Astrocyte (in vitro differentiated cells and primary cell): ENCODE measurements at regions not wholly inside any gene's neighbourhood (a gene's known extent, or its start where the extent isn't known, plus 50 kb on each side); places are given as distances from the start of the nearest gene placed in this dataset.

Experiments
- DNase-seq: peaks from one replicate; pipeline ENCODE4 v3.0.0-alpha.2; 2010; ENCODE audit warnings: low read depth
- FAIRE-seq: peaks from 2 replicates; lab custom pipeline; 2011; peaks lifted over from hg19 to GRCh38; lab: Jason Lieb, UNC
- H2AFZ ChIP-seq: 2 replicates; pipeline ENCODE4 v1.6.0; 2012; ENCODE audit warnings: low read depth, low read length, inconsistent platforms
- H3K27ac ChIP-seq: 2 replicates; pipeline ENCODE4 v1.5.1; 2011; ENCODE audit warnings: low read depth, low read length, inconsistent platforms
- H3K27me3 ChIP-seq: 2 replicates; pipeline ENCODE4 v1.6.0; 2011; ENCODE audit warnings: low read length, inconsistent platforms; ENCODE audit not compliant: insufficient read depth
- H3K36me3 ChIP-seq: 2 replicates; pipeline ENCODE4 v1.5.1; 2011; ENCODE audit warnings: low read length, inconsistent platforms; ENCODE audit not compliant: insufficient read depth
- H3K4me1 ChIP-seq: 2 replicates; pipeline ENCODE4 v1.5.1; 2011; ENCODE audit warnings: low read length, inconsistent platforms; ENCODE audit not compliant: insufficient read depth
- H3K4me2 ChIP-seq: 2 replicates; pipeline ENCODE4 v1.6.0; 2012; ENCODE audit warnings: low read length, inconsistent platforms
- H3K4me3 ChIP-seq: 2 replicates; pipeline ENCODE4 v1.5.1; 2011; ENCODE audit warnings: low read depth, mild to moderate bottlenecking, low read length, inconsistent platforms; ENCODE audit not compliant: insufficient read depth
- H3K79me2 ChIP-seq: 2 replicates; pipeline ENCODE4 v1.6.0; 2012; ENCODE audit warnings: mild to moderate bottlenecking, low read length, inconsistent platforms; ENCODE audit not compliant: insufficient read depth
- H3K9ac ChIP-seq: 2 replicates; pipeline ENCODE4 v1.6.0; 2012; ENCODE audit warnings: mild to moderate bottlenecking, low read length, inconsistent platforms
- H3K9me3 ChIP-seq: 2 replicates; pipeline ENCODE4 v1.5.1; 2012; ENCODE audit warnings: low read depth, mild to moderate bottlenecking, low read length, inconsistent platforms; ENCODE audit not compliant: insufficient read depth
- H4K20me1 ChIP-seq: 2 replicates; pipeline ENCODE4 v1.6.0; 2012; ENCODE audit warnings: low read length, inconsistent platforms; ENCODE audit not compliant: insufficient read depth
- H3K27ac Mint-ChIP-seq: one replicate; pipeline ENCODE4 v1.8.0; 2021; ENCODE audit warnings: mild to moderate bottlenecking, mixed read lengths; ENCODE audit not compliant: unreplicated experiment
- H3K27me3 Mint-ChIP-seq: one replicate; pipeline ENCODE4 v1.8.0; 2021; ENCODE audit warnings: low read depth, mixed read lengths; ENCODE audit not compliant: unreplicated experiment
- H3K36me3 Mint-ChIP-seq: one replicate; pipeline ENCODE4 v1.8.0; 2021; ENCODE audit warnings: low read depth, mixed read lengths; ENCODE audit not compliant: unreplicated experiment
- H3K4me1 Mint-ChIP-seq: one replicate; pipeline ENCODE4 v1.8.0; 2021; ENCODE audit warnings: low read depth, mixed read lengths; ENCODE audit not compliant: unreplicated experiment
- H3K4me3 Mint-ChIP-seq: one replicate; pipeline ENCODE4 v1.8.0; 2021; ENCODE audit warnings: mild to moderate bottlenecking, moderate library complexity, mixed read lengths; ENCODE audit not compliant: unreplicated experiment
- H3K9me3 Mint-ChIP-seq: one replicate; pipeline ENCODE4 v1.8.0; 2021; ENCODE audit warnings: mild to moderate bottlenecking, mixed read lengths; ENCODE audit not compliant: unreplicated experiment
- EZH2 ChIP-seq: IDR thresholded peaks from 2 replicates; pipeline ENCODE4 v1.6.1; 2012; ENCODE audit warnings: mild to moderate bottlenecking, low read length, inconsistent platforms; ENCODE audit not compliant: insufficient read depth
- TF ChIP-seq, protein P1 (sequence below): IDR thresholded peaks from 2 replicates; pipeline ENCODE4 v1.5.1; 2011; ENCODE audit warnings: low read depth, mild to moderate bottlenecking, inconsistent platforms, low read length, moderate library complexity; ENCODE audit not compliant: insufficient read depth

DNA sequence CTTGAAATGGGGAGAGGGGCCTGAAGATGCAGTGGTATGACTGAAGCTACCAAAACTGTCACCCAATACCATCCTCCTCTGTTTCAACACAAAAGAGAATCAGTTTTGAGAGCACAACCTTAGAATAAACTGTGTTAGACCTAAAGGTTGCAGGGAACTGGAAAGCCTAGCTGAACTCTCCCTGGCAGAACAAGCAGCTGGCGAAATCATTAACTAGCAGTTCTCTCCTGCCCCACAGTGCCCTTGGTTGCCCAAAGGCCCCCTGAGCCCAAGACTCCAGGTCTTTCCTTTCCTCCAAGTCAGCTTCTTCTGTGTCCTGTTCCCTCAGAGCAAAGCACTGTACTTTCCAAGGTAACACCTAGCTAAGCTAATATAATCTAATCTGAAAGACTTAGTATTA lies 135.4 kb upstream of the SLC30A5 start:
- H3K9ac ChIP-seq, result no peak overlapping the region
- no peaks in the 10 kb centered on the region for H3K27me3 ChIP-seq
- no peaks in the 10 kb centered on the region for H3K4me1 ChIP-seq
- H4K20me1 ChIP-seq, result no peaks in the 10 kb centered on the region
- DNase-seq, result no peak
- H3K4me2 ChIP-seq, result no peak overlapping the region
- H3K4me1 Mint-ChIP-seq, result peaks cover 6% of the 10 kb centered on the region
- TF ChIP-seq, protein P1, sequence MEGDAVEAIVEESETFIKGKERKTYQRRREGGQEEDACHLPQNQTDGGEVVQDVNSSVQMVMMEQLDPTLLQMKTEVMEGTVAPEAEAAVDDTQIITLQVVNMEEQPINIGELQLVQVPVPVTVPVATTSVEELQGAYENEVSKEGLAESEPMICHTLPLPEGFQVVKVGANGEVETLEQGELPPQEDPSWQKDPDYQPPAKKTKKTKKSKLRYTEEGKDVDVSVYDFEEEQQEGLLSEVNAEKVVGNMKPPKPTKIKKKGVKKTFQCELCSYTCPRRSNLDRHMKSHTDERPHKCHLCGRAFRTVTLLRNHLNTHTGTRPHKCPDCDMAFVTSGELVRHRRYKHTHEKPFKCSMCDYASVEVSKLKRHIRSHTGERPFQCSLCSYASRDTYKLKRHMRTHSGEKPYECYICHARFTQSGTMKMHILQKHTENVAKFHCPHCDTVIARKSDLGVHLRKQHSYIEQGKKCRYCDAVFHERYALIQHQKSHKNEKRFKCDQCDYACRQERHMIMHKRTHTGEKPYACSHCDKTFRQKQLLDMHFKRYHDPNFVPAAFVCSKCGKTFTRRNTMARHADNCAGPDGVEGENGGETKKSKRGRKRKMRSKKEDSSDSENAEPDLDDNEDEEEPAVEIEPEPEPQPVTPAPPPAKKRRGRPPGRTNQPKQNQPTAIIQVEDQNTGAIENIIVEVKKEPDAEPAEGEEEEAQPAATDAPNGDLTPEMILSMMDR, result no peak
- no peak for TF ChIP-seq EZH2
- H3K4me3 Mint-ChIP-seq, result no peak overlapping the region
- peaks cover 3% of the 10 kb centered on the region for H3K27me3 Mint-ChIP-seq
- H3K9me3 Mint-ChIP-seq, result peaks cover 4% of the 10 kb centered on the region
- no peak overlapping the region for H3K27ac ChIP-seq
- H2AFZ ChIP-seq, result no peak overlapping the region
- H3K36me3 Mint-ChIP-seq, result no peaks in the 10 kb centered on the region
- no peak overlapping the region for H3K27ac Mint-ChIP-seq
- no peaks in the 10 kb centered on the region for H3K79me2 ChIP-seq
- FAIRE-seq, result no peak
- H3K36me3 ChIP-seq, result no peaks in the 10 kb centered on the region
- H3K4me3 ChIP-seq, result no peak overlapping the region
- H3K9me3 ChIP-seq, result no peaks in the 10 kb centered on the region

DNA sequence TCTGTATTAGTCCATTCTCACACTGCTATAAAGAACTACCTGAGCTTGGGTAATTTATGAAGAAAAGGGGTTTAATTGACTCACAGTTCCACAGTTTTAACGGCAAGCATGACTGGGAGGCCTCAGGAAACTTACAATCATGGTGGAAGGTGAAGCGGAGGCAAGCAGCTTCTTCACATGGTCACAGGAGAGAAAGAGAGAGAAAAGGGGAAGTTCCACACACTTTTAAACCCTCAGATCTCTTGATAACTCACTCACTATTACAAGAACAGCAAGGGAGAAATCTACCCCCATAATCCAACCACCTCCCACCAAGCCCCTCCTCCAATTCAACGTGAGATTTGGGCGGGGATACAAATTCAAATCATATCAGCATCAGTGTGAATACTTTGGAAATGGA lies 133.4 kb upstream of the SLC30A5 start:
- Mint-ChIP-seq H3K27ac (no peak overlapping the region), H3K4me3 (no peak overlapping the region), H3K9me3 (peaks cover 4% of the 10 kb centered on the region), H3K4me1 (peaks cover 2% of the 10 kb centered on the region), H3K36me3 (no peaks in the 10 kb centered on the region), H3K27me3 (no peaks in the 10 kb centered on the region)
- Histone ChIP-seq H4K20me1 (no peaks in the 10 kb centered on the region), H3K4me3 (no peak overlapping the region), H3K9me3 (no peaks in the 10 kb centered on the region), H3K27ac (no peak overlapping the region), H3K4me1 (no peaks in the 10 kb centered on the region), H2AFZ (no peak overlapping the region), H3K27me3 (no peaks in the 10 kb centered on the region), H3K9ac (no peak overlapping the region), H3K36me3 (no peaks in the 10 kb centered on the region), H3K79me2 (no peaks in the 10 kb centered on the region), H3K4me2 (no peak overlapping the region)
- TF ChIP-seq EZH2, result no peak
- TF ChIP-seq, protein P1, result no peak
- DNase-seq, result no peak
- FAIRE-seq, result no peak

DNA sequence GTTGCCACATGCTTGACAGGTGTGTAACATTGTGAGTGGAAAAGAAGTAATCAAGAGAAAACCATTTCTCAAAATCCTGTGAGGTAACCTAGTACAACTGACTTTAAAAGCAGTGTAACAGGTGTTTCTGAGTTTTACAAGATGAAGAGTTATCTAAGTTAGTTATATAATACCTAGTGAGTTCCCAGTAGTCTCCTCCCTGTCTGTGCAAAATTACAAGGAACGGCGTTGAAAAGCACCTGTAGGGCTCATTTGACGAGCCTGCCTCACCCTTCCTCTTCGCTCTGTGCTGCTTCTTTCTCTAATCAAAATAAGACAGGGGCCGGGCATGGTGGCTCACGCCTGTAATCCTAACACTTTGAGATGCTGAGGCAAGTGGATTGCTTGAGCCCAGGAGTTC lies 132.9 kb upstream of the SLC30A5 start:
- H3K9ac ChIP-seq, result no peak overlapping the region
- peaks cover 2% of the 10 kb centered on the region for H3K4me1 Mint-ChIP-seq
- H2AFZ ChIP-seq, result no peak overlapping the region
- no peaks in the 10 kb centered on the region for H3K36me3 Mint-ChIP-seq
- no peak overlapping the region for H3K4me3 ChIP-seq
- no peaks in the 10 kb centered on the region for H3K36me3 ChIP-seq
- peaks cover 4% of the 10 kb centered on the region for H3K9me3 Mint-ChIP-seq
- no peaks in the 10 kb centered on the region for H3K79me2 ChIP-seq
- no peak for DNase-seq
- no peaks in the 10 kb centered on the region for H3K27me3 Mint-ChIP-seq
- H3K4me3 Mint-ChIP-seq, result no peak overlapping the region
- H3K27ac ChIP-seq, result no peak overlapping the region
- no peaks in the 10 kb centered on the region for H3K4me1 ChIP-seq
- H3K27ac Mint-ChIP-seq, result no peak overlapping the region
- H3K9me3 ChIP-seq, result no peaks in the 10 kb centered on the region
- FAIRE-seq, result no peak
- TF ChIP-seq EZH2, result no peak
- TF ChIP-seq, protein P1, result no peak
- H3K4me2 ChIP-seq, result no peak overlapping the region
- H3K27me3 ChIP-seq, result no peaks in the 10 kb centered on the region
- H4K20me1 ChIP-seq, result no peaks in the 10 kb centered on the region
